Midbrain (tissue), 1 donor: ENCODE measurements at regions not wholly inside any gene's neighbourhood (a gene's known extent, or its start where the extent isn't known, plus 50 kb on each side); places are given as distances from the start of the nearest gene placed in this dataset.

Experiments
- DNase-seq: peaks from one replicate; lab custom pipeline; 2025; lab: John Stamatoyannopoulos, UW

GRCh38 chr16:59238246-59238645 is 504.1 kb upstream of the GOT2 start:
- no peak for DNase-seq

- DNase-seq = no peak
These were observed 502.8 kb upstream of the GOT2 start for GRCh38 chr16:59236804-59237458.

GRCh38 chr16:59224401-59224800 is 490.3 kb upstream of the GOT2 start:
- no peak for DNase-seq

- no peak for DNase-seq
These were observed 485.9 kb upstream of the GOT2 start for GRCh38 chr16:59220011-59220410.

- no peak for DNase-seq
These were observed 482.2 kb upstream of the GOT2 start for GRCh38 chr16:59216291-59216690.

GRCh38 chr16:59214455-59214854 is 480.3 kb upstream of the GOT2 start:
- DNase-seq = no peak

GRCh38 chr16:59213952-59214351 is 479.8 kb upstream of the GOT2 start:
- DNase-seq = no peak

- no peak for DNase-seq
These were observed 478.4 kb upstream of the GOT2 start for GRCh38 chr16:59212492-59213024.

- no peak for DNase-seq
These were observed 476.9 kb upstream of the GOT2 start for GRCh38 chr16:59210955-59211541.

GRCh38 chr16:59205403-59205802 is 471.3 kb upstream of the GOT2 start:
- DNase-seq = no peak

- DNase-seq = no peak
These were observed 470.5 kb upstream of the GOT2 start for GRCh38 chr16:59204589-59204988.

- DNase-seq = no peak
These were observed 468.2 kb upstream of the GOT2 start for GRCh38 chr16:59202233-59202862.

GRCh38 chr16:59201821-59202220 is 467.7 kb upstream of the GOT2 start:
- no peak for DNase-seq

GRCh38 chr16:59201160-59201559 is 467.0 kb upstream of the GOT2 start:
- DNase-seq = no peak

GRCh38 chr16:59198487-59198886 is 464.4 kb upstream of the GOT2 start:
- DNase-seq = no peak

- DNase-seq = no peak
These were observed 461.1 kb upstream of the GOT2 start for GRCh38 chr16:59195242-59195641.

- DNase-seq = no peak
These were observed 459.5 kb upstream of the GOT2 start for GRCh38 chr16:59193637-59194036.

- DNase-seq = no peak
These were observed 458.6 kb upstream of the GOT2 start for GRCh38 chr16:59192551-59193199.

GRCh38 chr16:59190731-59191130 is 456.6 kb upstream of the GOT2 start:
- no peak for DNase-seq

- no peak for DNase-seq
These were observed 453.9 kb upstream of the GOT2 start for GRCh38 chr16:59188029-59188428.

- no peak for DNase-seq
These were observed 447.8 kb upstream of the GOT2 start for GRCh38 chr16:59181821-59182420.

- DNase-seq = no peak
These were observed 446.0 kb upstream of the GOT2 start for GRCh38 chr16:59180083-59180476.
